ENCODE measurements at regions not wholly inside any gene's neighbourhood (a gene's known extent, or its start where the extent isn't known, plus 50 kb on each side); places are given as distances from the start of the nearest gene placed in this dataset.

DNA sequence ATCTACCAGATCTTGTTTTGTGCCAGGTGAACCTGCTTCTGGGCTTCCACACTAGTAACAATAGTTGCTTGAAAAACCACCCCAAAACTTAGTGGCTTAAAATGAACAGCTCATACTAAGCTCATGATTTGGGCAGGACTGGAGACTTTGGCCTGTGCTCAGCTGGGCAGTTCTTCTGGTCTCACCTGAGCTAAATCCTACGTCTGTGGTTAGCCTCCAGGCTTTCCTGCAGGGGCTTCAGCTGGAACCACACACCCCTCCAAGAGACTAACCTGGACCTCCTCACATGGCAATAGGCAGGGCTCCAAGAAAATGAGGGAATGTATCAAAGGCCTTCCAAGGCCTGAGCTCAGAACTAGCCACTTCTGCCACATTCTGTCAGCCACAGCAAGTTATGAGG, 144.1 kb downstream of the CD8B2 start:
- DNase-seq, result no peak

DNA sequence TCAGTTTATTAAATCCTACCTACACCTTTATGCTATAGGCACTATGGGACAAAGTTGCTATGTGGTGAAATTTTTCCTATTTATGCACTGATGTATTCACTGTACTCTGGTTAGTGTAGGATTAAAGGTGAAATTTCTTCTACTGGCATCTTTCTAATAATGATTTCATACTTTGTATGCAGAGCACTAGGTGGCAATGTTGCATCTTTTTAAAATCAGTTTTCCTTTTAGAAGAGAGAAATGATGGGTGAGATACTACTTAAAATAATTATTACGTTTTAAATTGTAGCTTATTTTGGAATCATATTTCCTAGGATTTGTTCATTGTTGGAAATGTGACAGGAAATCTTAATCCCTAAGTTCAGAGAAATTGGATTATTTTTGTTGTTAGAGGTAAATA, 150.9 kb downstream of the CD8B2 start:
- no peak for DNase-seq

- no peak for DNase-seq
Observed at GRCh38 chr2:106638580-106638979, 151.4 kb downstream of the CD8B2 start.

DNA sequence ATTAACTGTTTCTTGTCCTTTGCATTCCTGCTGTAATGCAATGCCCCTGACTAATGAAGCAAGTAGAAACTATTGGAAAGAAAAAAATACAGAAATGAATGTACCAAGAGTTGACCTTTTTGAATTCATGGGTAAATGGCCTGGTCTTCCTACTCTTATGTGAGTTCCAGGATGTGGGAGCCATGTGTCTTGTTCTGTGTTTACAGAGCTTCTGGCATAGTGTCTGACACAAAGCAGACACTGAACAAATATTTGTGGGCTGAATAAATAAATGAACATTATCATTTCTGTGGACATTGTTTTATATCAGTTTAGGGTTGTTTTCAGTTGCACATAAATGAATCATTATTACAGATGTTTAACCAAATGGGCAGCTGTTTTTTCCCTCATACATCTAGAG, 155.5 kb downstream of the CD8B2 start:
- no peak for DNase-seq

- DNase-seq, result no peak
Observed at GRCh38 chr2:106644623-106645022, 157.5 kb downstream of the CD8B2 start.

DNA sequence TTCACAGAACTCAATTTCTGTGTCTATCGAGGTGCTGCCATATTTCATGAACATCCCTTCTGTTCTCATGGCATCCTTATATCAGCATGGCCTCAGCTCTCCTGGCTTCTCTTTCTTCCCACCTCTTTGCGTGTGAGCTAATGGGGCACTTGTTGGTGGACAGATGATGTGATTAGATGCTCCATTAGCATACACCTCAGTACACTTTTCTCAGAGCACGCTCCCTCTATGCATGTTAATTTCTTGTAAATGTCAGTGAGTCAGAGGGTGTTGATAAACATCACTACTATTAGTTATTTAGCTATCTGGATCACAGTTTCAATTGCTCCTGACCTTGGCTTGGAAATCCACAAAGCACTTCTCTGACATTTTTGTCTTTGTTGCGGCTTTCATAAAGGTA, 159.4 kb downstream of the CD8B2 start:
- no peak for DNase-seq

- DNase-seq, result no peak
Observed at GRCh38 chr2:106649306-106649705, 162.1 kb downstream of the CD8B2 start.

DNA sequence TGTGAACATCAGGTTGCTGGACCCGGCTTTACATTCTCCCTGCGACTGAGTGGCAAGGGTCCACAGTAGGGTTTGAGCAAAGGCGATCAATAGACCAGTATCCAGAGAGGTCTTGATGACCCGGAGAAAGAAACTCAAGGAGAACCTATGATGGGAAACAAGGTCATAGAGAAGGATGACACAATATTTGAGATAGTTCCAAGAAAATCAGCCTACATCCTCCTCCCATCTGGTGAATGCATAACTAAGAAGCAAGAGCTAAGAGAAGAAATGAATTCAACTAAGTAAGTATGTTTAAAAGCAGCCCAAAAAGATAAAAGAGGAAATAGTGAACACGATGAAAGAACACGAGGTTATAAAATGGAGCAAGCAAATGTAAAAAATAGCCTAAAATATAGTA, 166.3 kb downstream of the CD8B2 start:
- no peak for DNase-seq

- no peak for DNase-seq
Observed at GRCh38 chr2:106658616-106659015, 171.5 kb downstream of the CD8B2 start.

DNA sequence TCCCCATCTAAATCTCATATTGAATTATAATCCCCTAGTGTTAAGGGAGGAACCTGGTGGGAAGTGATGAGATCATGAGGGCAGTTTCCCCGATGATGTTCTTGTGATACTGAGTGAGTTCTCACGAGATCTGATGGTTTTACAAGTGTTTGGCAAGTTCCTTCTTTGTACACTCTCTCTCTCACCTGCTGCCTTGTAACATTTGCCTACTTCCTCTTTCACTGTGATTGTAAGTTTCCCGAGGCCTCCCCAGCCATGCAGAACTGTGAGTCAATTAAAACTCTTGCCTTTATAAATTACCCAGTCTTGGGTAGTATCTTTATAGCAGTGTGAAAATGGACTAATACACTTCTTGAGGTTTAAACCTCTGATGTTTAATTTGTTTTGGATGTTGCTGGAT, 177.5 kb downstream of the CD8B2 start:
- DNase-seq, result no peak

DNA sequence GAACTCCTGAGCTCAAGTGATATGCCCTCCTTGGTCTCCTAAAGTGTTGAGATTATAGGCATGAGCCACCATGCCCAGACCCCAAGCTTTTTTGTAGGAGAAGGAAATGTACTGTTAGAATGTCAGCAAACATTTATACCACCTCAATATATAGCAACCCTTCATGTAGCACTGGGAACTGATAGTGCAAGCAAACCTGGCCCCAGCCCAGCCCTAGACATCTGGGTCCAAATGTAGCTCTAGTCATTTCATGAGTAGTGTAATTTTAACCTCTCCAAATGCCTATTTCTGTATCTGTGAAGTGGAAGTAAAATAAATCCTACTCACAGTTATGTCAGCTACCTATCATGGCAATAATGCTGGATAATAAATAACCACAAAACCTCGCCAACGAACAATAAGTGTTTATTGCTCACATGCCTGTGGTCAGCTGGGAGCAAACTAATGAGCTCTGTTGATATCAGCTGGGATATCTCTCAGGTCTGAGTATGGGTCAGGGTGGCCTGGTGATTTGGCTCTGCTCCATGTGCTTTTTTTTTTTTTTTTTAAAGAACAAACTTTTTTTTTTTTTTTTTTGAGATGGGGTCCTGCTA, 180.4 kb downstream of the CD8B2 start:
- DNase-seq, result no peak

GRCh38 chr2:106685180-106685897, 198.2 kb downstream of the CD8B2 start:
- DNase-seq, result no peak

GRCh38 chr2:106686814-106687213, 199.2 kb downstream of the ST6GAL2 start:
- no peak for DNase-seq

GRCh38 chr2:106694964-106695470, 190.9 kb downstream of the ST6GAL2 start:
- no peak for DNase-seq

- no peak for DNase-seq
Observed at GRCh38 chr2:106695919-106696318, 190.0 kb downstream of the ST6GAL2 start.

- DNase-seq, result no peak
Observed at GRCh38 chr2:106700616-106701015, 185.4 kb downstream of the ST6GAL2 start.

GRCh38 chr2:106701203-106702022, 184.6 kb downstream of the ST6GAL2 start:
- no peak for DNase-seq

GRCh38 chr2:106703161-106703560, 182.8 kb downstream of the ST6GAL2 start:
- DNase-seq, result no peak

GRCh38 chr2:106704798-106705197, 181.2 kb downstream of the ST6GAL2 start:
- DNase-seq, result no peak

GRCh38 chr2:106705877-106706276, 180.1 kb downstream of the ST6GAL2 start:
- no peak for DNase-seq

DNA sequence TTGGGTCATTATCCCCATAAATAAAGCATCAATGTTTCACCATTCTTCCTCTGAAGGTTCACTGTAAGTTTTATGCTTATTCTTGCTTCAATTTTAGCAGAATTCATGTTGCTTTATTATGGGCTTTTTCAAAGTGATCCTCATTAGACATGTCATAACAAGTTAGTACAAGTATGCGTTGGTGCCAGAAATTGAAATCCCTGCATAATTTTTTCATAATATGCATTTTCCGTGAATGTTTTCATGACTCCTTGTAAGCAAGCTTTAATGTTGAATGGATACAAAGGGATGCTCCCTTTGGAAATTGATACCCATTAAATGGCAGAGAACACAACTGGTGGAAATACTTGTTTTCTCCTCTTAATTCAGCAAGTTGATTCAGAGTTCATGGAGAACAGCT, 179.7 kb downstream of the ST6GAL2 start:
- DNase-seq, result no peak

DNA sequence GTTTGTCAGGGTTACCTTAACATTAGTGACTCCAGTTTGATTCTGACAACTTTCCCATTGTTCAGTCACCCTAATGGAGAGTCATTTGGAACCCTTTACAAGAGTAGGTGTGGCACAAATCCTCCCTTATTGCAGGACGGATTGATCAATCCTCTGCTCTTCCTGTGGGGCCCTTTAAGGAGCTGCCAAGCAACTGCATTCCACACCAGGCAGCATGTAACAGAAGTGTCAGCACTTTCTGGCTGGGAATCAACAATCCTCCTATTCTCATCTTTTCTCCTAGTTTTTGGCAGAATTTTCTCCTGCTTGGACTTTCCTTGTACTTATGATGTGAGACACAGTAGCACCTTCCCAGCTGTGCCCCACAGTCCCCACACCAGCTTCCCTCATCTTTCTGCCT, 177.8 kb downstream of the ST6GAL2 start:
- no peak for DNase-seq

- no peak for DNase-seq
Observed at GRCh38 chr2:106709229-106709628, 176.7 kb downstream of the ST6GAL2 start.

DNA sequence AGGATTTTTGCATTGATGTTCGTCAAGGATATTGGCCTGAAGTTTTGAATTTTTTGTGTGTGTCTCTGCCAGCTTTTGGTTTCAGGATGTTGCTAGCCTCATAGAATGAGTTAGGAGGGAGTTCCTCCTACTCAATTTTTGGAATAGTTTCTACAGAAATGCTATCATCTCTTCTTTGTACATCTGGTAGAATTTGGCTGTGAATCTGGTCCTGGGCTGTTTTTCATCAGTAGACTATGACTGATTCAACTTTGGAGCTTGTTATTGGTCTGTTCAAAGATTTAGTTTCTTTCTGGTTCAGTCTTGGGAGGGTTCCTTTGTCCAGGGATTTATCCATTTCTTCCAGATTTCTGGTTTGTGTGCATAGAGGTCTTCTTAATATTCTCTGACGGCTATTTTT, 166.7 kb downstream of the ST6GAL2 start:
- no peak for DNase-seq
